NCI-H524 (cell line): ENCODE measurements at regions not wholly inside any gene's neighbourhood (a gene's known extent, or its start where the extent isn't known, plus 50 kb on each side); places are given as distances from the start of the nearest gene placed in this dataset.

Source experiments
- DNase-seq, 2 experiments: peaks; one replicate each; lab custom pipeline; 2025; lab: John Stamatoyannopoulos, UW

DNA sequence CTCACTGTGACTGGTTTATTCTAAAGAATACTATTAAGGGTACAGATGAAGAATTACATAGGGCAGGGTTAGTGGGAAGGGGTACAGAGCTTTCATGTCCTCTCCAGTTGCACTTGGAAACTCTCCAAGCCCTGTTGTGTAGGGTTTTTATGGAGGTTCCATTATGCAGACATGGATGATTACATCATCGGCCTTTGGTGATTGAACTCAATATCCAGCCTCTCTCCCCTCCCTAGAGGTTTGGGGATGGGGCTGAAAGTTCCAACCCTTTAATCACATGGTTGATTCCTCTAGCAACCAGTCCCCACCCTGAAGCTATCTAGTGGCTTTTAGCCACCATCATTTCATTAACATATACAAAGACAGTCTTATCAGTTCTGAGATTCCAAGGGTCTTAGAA is 472.6 kb downstream of the BUD13 start:
- DNase-seq: no peak

DNA sequence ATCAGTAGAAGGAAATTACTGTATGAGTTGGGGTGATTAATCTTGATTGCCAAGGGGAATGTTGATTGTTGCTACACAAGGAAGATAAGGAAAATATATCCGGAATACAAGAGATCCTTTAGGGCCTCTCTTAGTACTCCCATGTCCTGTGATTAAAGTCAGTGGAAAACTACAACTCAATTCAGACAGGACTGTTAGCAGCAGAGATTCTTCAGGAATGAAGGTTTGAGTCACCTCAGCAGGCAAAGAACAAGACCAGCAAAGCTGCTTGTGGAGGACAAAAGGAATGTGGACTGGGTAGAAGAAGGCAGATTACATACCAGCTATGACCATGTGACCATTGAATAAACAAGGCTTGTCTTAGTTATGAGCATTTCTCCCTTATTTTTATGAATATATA is 478.2 kb downstream of the BUD13 start:
- DNase-seq: no peak

DNA sequence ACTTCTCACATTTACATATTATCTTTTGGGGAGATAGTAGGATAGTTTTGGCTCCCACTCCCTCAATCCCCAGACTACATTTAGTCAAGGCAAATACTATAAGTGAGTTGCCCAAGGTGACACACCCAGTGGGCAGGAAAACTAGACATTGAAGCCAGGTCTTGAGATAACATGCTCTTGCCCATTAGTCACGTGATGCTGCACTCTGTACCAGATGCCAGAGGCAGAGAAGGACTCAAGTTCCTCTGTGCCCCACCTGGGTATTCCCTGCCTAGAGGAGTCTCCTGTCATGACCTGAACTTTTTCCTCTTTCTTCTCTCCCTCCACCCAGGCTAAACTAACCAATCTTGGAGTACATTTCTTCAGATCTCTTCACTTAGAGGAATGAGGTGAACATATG is 484.9 kb downstream of the BUD13 start:
- DNase-seq: no peak

DNA sequence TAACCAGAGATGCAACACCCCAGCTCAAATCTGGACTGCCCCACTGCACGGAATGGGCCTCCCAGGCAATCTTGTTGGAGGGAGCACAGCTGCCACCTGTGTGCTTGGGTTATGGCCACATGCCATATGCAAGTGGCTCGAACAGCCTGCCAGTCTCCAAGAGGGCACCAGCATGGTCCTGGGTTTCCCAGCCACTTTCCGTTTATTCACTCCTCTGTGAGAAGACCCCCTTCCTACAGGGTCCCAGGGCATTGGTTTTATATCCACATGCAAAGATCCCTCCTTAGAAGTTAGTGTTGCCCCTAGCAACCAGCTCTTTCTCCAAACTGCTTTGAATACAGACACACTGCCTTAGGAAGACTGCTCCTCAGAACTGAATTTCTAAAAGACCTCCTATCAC is 487.8 kb downstream of the BUD13 start:
- DNase-seq: peak; percentile 6 to 53

DNA sequence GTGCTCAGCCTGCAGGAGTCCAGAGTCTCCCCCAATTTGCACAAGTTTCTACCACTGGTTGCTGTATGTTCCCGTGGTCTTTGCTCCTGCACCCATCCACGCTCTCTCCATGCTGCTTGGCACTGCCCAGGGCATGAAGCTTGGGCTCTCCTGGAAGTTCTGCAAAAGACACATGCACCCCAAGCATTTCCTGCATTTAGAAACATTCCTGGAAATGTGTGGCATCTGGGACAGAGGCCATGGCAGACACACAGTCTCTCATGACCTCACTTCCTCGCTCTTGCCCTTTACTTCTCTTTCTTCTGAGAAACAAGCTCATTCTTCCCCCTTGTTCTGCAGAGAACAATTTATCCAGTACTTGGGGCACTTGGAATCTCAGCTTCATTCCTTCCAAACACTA is 489.5 kb downstream of the BUD13 start:
- no peak for DNase-seq

DNA sequence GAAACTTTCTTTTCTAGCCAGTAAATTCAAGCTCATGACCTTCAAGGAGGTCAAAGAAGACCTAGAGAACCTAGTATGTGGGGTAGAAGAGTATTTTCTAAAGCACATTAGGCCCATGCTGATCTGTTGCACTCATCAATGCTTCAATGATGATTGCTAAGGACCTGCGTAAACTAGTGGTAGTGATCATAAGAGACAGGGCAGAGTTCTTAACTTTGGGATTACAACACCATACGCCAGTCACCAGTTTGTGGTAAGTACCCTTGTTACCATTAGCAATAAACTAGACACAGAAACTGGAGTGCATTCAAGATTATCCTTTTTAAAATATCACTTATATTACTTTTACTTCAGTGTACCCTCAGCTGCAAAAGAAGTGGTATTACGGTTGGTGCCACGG is 490.3 kb downstream of the BUD13 start:
- DNase-seq: no peak

DNA sequence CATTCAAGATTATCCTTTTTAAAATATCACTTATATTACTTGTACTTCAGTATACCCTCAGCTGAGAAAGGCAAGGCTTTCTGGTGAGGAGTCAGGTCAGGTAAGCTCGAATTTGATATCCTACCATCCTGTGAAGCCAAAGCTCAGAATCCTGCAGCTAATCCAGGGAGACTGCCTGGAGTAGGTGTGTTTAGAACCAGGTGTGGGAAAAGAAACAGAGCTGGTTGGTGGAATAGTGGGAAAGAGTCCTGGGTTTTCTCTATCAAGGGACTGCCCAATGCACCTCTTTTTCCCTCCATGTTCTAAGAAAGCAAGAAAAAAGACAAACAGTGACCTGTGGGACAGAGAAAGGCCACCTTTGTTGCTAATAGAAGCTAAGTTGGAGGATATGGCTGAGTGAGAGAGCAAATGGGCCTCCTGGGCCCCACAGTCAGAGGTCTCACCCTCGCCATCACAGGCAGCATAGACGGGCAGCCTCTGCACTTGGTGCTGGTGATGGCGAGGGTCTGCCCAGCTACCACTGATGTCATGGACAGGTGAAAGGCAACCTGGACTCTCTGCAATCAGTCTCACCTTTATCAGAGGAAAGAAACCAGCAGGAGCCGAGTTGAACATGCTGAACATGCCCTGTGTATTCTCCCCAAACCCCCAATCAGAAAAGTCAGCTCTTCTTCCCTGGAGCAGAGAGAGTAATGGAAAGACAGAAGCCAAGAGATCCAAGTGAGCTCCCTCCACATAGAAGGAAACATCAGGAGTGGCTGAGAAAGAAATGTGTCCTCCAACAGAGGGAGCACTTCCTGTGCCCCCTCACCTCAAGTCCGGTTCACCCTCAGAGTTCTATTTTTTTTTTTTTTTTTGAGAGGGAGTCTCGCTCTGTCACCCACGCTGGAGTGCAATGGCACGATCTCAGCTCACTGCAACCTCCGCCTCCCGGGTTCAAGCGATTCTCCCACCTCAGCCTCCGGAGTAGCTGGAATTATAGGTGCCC is 491.3 kb downstream of the BUD13 start:
- no peak for DNase-seq

DNA sequence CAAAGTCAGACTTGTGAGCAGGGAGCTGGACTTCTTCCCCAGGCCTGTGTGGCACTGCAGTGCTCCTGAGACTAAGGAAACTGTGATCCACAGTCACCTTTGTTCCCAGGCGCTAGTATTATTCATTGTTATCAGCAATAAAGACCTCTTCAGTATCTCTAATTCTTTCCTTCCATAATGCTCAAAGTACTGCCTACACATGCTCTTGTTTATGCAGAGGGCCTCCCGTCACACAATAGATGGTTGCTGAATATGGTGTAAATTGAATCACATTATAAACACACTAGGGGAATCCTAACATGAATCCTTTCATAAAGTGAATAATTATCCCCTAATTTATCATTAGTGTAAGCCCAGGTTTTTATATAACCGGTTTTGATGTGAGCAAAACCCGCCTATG is 493.3 kb downstream of the BUD13 start:
- DNase-seq: no peak

DNA sequence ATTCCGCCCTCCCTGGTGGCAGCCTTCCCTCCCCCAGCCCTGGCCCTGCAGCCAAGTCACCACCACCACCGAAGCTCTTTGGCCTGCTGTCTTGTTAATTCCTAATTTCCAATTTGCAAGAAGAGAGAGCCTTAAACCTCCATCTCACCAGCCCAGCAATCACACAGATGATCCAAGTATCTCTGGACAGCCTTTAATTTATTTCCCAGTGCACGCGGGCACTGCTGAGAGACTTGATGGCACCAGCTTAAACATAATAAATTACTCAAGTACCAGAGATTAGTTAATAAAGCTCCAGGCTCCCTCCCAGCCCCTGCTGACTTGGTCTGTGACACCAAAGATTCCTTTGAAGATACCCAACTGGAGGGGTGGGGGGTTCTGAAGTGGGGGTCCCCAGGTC is 494.7 kb downstream of the BUD13 start:
- DNase-seq: peak; percentile 79 to 90

DNA sequence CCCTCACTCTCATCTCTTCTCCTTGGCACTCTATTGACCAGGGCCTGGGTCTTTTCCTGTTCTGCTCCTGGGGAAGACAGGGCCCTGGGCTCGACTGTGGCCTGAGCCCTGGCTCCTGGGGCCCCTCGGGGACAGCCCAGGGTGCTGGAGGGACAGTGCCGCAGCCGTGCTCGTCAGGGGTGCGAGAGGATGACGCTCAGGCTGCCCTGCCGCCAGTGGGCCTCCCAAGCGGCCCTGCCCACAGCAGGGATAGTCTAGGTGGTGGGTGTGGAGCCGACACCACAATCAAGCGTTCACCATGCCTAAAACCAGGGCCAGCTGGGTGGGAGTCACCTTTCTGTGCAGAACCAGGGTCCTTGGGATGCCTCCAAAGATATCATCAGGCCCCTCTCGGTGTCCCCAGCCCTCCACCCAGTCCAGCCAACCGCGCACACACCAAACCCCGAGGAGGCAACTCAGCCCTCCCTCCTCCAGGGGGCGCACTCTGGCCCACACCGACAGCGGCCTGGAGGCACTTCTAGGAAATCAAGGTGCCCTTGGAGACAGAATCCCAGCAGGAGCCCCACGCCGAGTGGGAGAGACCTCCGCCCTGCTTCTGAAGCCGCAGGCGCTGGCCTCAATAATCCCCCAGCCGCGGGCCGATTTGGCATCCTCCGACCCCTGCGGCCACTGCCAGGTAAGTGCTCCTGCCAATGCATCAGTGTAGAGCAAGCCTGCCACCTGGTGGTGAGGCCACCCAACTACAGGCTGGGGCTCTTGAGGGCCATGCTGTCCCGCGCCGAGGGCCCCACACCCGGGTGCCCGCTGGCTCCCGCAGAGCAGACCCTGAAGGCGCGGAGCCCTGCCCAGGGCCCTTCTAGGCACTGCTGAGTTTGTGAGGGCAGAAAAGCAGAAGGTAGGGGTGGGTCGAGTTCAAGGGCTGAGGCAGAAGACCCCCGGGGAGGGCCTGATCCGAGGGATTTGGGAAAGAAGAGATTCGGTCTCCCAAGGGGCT is 496.4 kb downstream of the BUD13 start:
- peak; percentile 60 to 76 for DNase-seq

DNA sequence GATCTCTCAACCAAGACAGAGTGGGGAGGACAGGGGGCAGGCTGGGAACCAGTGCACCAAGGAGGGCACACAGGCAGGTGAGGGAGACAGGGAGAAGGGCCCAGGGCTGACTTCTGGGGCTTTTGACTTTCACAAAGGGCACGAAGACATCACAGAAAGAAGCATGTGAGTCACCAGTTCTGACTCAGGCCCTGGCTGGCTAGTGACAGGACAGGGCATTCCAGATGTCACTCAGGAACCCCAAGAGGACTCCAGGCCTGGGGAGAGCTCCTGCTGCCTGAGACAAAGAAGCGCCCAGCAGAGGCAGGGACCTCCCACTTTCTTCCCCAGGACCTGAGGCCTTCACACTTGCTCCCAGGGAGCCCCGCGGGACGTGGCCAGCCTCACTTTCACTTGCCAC is 497.2 kb downstream of the BUD13 start:
- no peak for DNase-seq

DNA sequence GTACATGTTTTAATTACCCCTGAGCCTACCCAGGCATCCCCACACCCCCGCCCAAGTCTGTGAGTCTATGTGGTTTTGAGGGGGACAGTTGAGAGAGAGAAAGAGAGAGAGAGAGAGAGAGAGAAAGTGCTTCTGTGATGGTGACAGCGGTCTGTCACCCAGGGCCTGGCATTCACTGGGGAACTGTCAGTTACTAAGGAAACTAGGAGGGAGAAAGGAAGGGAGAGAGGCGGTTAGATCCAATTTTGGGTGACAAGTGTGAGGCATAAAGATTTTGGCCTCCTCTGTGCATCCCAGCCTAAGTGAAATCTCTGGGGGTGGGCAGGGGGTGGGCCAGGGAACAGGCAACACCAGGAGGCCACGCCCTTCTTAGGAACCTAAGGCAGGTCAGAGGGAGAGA is 498.3 kb downstream of the BUD13 start:
- DNase-seq: no peak

DNA sequence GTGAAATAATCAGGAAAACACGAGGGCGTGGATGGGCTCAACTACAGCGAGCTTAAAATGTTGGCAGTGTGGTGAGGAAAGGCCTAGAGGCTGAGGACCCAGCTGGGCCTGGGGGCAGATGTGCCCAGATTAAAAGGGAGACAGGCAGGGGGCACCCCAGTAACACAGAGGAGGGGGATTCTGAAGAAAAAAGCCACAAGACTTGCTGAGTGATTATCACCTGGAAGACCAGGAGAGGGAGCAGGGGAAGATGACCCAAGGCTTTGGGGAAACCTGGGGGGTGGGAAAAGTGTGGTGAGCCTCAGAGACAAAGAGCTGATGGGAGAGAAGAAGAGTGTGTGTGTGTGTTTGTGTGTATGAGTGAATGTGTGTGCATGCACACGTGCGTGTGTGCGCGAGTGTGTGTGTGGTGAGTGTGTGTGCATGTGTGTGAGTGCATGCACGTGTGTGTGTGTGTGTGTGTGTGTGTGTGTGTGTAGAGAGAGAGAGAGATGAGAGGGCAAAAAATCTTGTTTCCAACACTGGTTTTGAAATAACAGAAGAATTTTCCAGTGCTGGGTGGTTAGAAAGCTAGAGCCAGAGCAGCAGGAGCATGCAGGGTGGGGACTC is 500.5 kb downstream of the BUD13 start:
- no peak for DNase-seq

DNA sequence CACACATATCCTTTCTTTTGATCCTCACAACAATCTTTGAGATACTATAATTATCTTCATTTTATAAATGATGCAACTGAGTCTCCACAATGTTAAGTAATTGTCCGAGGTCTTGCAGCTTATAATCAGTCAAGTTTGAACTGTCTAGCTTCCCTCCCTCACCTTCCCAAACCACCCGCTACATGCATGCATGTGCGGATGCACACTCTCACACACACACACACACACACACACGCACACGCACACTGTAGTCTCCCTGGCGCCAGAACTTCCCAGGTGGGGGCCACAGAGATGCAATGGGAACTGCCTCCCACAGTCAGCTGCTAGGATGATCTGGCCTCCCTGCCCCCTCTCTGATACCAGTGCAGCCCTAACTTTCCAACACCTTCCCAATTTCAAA is 501.3 kb downstream of the BUD13 start:
- DNase-seq: no peak

DNA sequence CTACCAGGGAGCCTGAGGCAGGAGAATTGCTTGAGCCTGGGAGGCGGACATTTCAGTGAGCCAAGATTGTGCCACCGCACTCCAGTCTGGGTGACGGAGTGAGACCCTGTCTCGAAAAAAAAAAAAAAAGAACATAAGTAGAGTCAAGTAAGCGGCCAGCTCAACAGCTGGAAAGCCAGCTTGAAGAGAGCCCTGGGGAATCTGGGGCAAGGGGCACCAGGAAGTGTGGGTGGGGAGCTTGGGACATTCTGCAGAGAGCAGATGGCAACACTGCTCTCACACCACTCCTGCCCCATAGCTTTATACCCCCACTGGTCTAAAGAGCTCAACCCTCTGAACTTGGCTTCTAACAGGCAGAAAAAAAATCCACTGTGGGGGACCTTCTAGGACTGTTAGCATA is 505.6 kb downstream of the BUD13 start:
- DNase-seq: peak; percentile 61 to 88

DNA sequence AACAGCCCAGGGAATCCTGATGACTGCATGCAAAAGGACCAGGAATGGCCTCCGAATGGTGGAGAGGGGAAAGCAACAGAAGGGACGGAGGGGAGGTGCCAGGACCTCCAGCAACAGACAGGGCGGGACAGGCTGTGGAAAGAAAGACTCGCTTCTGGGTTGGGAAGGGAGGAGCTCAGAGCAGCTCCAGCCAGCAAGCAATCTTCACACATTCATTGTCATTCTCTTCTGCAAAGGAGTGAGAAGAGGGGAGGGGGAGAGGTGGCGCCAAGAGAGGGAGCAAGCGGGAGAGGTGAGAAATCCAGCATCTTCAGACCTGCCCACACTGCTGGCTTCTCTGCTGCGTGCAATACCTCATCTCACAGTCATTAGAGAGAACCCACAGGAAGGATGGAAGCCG is 509.0 kb downstream of the BUD13 start:
- no peak for DNase-seq

DNA sequence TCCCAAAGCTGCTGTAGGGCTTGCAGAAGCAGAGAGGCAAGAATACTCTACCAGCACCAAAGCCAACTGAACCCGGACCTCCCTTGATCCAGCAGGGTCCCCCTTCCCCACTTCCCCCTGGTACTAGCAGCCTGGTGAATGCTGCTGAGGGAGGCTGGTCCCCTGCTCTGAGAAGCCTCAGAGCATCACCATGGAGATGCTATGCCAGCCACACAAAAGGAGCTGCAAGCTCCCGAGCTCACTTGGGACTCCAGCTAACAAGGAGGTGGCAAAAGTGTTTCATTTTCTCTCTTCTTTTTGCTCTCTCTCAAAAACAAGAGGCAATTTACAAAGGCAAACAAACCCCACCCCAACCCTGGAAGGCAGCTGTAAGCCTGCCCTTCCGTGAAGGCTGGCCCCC is 509.8 kb downstream of the BUD13 start:
- DNase-seq: no peak

DNA sequence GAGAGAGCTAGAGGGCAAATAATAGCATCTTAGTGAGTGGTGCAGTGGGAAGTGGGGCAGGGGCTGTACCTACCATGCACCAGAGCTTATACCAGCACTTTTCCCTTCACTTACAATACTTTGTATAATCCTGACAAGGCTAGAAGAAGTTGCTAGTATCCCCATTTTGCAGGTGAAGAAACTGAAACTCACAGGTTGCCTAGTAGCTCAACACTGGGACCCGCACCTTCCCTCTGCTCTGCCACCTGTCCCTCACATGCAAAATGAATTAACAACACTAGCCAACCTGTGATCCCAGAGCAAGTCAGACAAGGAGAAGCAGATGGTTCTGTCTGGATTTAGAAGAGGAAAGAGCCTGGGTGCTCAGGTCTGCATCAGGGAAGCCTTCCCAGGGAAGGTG is 510.4 kb downstream of the BUD13 start:
- DNase-seq: peak; percentile 15 to 59

DNA sequence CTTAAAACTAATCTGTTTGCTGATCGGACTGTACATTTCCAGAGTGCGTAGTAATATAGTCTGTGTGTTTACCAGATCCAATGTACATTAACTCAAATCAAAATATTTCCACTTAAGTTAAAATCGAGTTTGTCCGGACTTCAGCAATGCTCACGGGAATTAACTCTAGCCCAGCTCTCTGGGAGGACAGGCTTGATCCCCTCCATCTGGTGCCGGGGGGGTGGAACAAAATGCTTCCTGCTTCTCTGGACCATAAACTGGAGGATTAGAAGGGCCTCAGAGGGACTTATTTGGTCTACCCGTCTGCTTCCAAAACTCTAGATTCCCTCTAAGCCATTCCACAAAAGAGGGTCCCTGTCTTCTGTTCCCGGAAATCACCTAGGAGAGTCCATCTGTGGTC is 511.2 kb downstream of the BUD13 start:
- DNase-seq: peak; percentile 48 to 78

DNA sequence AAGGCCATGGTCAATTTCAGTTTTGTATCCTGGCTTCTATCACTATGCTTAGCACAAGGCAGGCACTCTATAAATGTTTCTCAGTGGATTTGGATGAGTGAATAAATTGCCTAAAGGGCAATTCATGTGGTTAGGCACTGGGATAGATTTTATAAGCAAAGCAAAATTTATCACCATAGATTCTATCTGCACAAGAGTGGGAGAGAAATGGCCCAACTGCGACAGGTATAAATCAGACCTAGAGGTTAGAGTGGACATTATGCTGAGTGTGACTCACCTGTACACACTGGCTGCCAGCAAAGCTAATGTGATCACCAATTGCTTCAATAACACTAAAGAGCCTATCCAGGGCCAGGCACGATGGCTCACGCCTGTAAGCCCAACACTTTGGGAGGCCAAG is 514.0 kb downstream of the BUD13 start:
- DNase-seq: no peak

DNA sequence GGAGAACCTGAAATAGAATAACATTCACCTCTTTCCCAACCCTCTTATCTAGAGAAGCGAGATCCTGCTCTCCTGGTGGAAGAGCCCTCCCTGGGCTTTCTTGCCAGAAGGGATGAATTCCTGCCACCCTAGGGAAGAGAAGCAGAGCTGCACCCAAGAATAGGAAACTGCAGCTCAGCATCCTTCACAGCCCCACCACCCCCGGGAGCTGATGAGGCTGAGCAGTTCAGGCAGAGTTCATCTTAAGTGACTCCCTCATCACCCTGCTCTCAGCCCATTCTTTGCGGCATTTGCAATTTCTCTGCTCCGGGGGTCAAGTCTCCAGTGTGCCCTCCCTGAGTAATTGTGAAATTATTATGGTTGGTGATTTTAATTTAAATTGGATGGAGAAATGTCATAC is 514.9 kb downstream of the BUD13 start:
- DNase-seq: no peak

DNA sequence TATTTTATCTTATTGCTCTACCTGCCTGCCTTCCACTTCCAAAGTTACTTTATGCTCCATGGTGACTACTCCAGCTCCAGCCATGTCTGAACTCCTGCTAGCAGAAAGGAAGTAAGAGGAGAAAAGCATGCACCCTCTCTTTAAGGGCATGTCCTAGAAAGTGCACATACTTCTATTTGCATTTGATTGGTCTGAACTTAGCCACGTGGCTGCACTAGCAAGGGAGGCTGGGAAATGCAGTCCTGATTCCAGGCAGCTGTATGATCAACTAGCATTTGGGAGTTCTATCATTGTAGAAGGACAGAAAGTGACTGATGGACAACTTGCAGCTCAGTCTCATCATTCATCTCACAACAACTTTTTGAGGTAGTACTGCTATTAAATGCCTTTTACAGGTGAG is 515.7 kb downstream of the BUD13 start:
- DNase-seq: peak in 1 of 2 experiments; percentile 10
